ENCODE measurements at regions not wholly inside any gene's neighbourhood (a gene's known extent, or its start where the extent isn't known, plus 50 kb on each side); places are given as distances from the start of the nearest gene placed in this dataset.

GRCh38 chr18:76266236-76266991 is 228.6 kb downstream of the ZNF516 start:
- Histone ChIP-seq H3K27ac (ENCODE audit: low read depth, low read length) (peak overlapping the region; percentile 26), H3K27me3 (ENCODE audit: control insufficient read depth in 5 of 5, insufficient read depth in 4 of 5, low read length in 5 of 5) (peaks cover 0 to 7% (median 4%) of the 10 kb centered on the region in 5 donors), H3K4me3 (ENCODE audit: low read depth in 1 of 5, low read length in 5 of 5) (peak overlapping the region; percentile 40 to 60 (median 47)), H3K9me3 (ENCODE audit: control insufficient read depth in 5 of 5, low read length in 5 of 5) (peaks cover 0 to 3% (median 0%) of the 10 kb centered on the region in 5 donors), H3K9ac (ENCODE audit: low read length in 5 of 5) (peak overlapping the region in 2 of 5 donors; percentile 44 to 61), H3K36me3 (ENCODE audit: control insufficient read depth in 5 of 5, insufficient read depth in 5 of 5, low read length in 5 of 5) (no peaks in the 10 kb centered on the region), H3K4me1 (ENCODE audit: control insufficient read depth in 5 of 5, insufficient read depth in 5 of 5, low read length in 5 of 5) (peaks cover 2 to 12% (median 8%) of the 10 kb centered on the region in 5 donors)

- Histone ChIP-seq H3K27ac (ENCODE audit: low read depth, low read length) (peak overlapping the region; percentile 26), H3K4me3 (ENCODE audit: low read depth in 1 of 5, low read length in 5 of 5) (peak overlapping the region; percentile 40 to 60 (median 47)), H3K4me1 (ENCODE audit: control insufficient read depth in 5 of 5, insufficient read depth in 5 of 5, low read length in 5 of 5) (peaks cover 2 to 12% (median 8%) of the 10 kb centered on the region in 5 donors), H3K27me3 (ENCODE audit: control insufficient read depth in 5 of 5, insufficient read depth in 4 of 5, low read length in 5 of 5) (peaks cover 0 to 7% (median 5%) of the 10 kb centered on the region in 5 donors), H3K36me3 (ENCODE audit: control insufficient read depth in 5 of 5, insufficient read depth in 5 of 5, low read length in 5 of 5) (no peaks in the 10 kb centered on the region), H3K9ac (ENCODE audit: low read length in 5 of 5) (peak overlapping the region in 3 of 5 donors; percentile 29 to 61 (median 44)), H3K9me3 (ENCODE audit: control insufficient read depth in 5 of 5, low read length in 5 of 5) (peaks cover 0 to 3% (median 0%) of the 10 kb centered on the region in 5 donors)
These were observed 229.4 kb downstream of the ZNF516 start for GRCh38 chr18:76265497-76266235.

- Histone ChIP-seq H3K27ac (ENCODE audit: low read depth, low read length) (no peak overlapping the region), H3K9ac (ENCODE audit: low read length in 5 of 5) (no peak overlapping the region), H3K4me1 (ENCODE audit: control insufficient read depth in 5 of 5, insufficient read depth in 5 of 5, low read length in 5 of 5) (peaks cover 2 to 12% (median 8%) of the 10 kb centered on the region in 5 donors)
These were observed 230.2 kb downstream of the ZNF516 start for GRCh38 chr18:76264876-76265250.

GRCh38 chr18:76264198-76264875 is 230.7 kb downstream of the ZNF516 start:
- no peak overlapping the region for H3K4me3 ChIP-seq (ENCODE audit: low read depth in 1 of 5, low read length in 5 of 5)
- H3K27me3 ChIP-seq (ENCODE audit: control insufficient read depth in 5 of 5, insufficient read depth in 4 of 5, low read length in 5 of 5), result peaks cover 0 to 7% (median 6%) of the 10 kb centered on the region in 5 donors
- H3K4me1 ChIP-seq (ENCODE audit: control insufficient read depth in 5 of 5, insufficient read depth in 5 of 5, low read length in 5 of 5), result peaks cover 2 to 12% (median 8%) of the 10 kb centered on the region in 5 donors
- H3K9me3 ChIP-seq (ENCODE audit: control insufficient read depth in 5 of 5, low read length in 5 of 5), result peaks cover 0 to 3% (median 0%) of the 10 kb centered on the region in 5 donors
- no peaks in the 10 kb centered on the region for H3K36me3 ChIP-seq (ENCODE audit: control insufficient read depth in 5 of 5, insufficient read depth in 5 of 5, low read length in 5 of 5)
- H3K27ac ChIP-seq (ENCODE audit: low read depth, low read length), result no peak overlapping the region
- no peak overlapping the region for H3K9ac ChIP-seq (ENCODE audit: low read length in 5 of 5)

More at GRCh38 chr18:76264876-76265250, 230.2 kb downstream of the ZNF516 start:
- Histone ChIP-seq H3K27me3 (ENCODE audit: control insufficient read depth in 5 of 5, insufficient read depth in 4 of 5, low read length in 5 of 5) (peaks cover 0 to 7% (median 5%) of the 10 kb centered on the region in 5 donors), H3K36me3 (ENCODE audit: control insufficient read depth in 5 of 5, insufficient read depth in 5 of 5, low read length in 5 of 5) (no peaks in the 10 kb centered on the region), H3K4me3 (ENCODE audit: low read depth in 1 of 5, low read length in 5 of 5) (no peak overlapping the region), H3K9me3 (ENCODE audit: control insufficient read depth in 5 of 5, low read length in 5 of 5) (peaks cover 0 to 3% (median 0%) of the 10 kb centered on the region in 5 donors)

- Histone ChIP-seq H3K9ac (ENCODE audit: low read length in 5 of 5) (no peak overlapping the region), H3K4me3 (ENCODE audit: low read depth in 1 of 5, low read length in 5 of 5) (no peak overlapping the region), H3K36me3 (ENCODE audit: control insufficient read depth in 5 of 5, insufficient read depth in 5 of 5, low read length in 5 of 5) (no peaks in the 10 kb centered on the region), H3K4me1 (ENCODE audit: control insufficient read depth in 5 of 5, insufficient read depth in 5 of 5, low read length in 5 of 5) (peaks cover 2 to 12% (median 8%) of the 10 kb centered on the region in 5 donors), H3K27ac (ENCODE audit: low read depth, low read length) (no peak overlapping the region), H3K9me3 (ENCODE audit: control insufficient read depth in 5 of 5, low read length in 5 of 5) (peaks cover 0 to 3% (median 0%) of the 10 kb centered on the region in 5 donors), H3K27me3 (ENCODE audit: control insufficient read depth in 5 of 5, insufficient read depth in 4 of 5, low read length in 5 of 5) (peaks cover under 1 to 7% (median 7%) of the 10 kb centered on the region in 5 donors)
These were observed 231.7 kb downstream of the ZNF516 start for GRCh38 chr18:76263046-76264005.

- H3K36me3 ChIP-seq (ENCODE audit: control insufficient read depth in 5 of 5, insufficient read depth in 5 of 5, low read length in 5 of 5), result no peaks in the 10 kb centered on the region
- no peak overlapping the region for H3K27ac ChIP-seq (ENCODE audit: low read depth, low read length)
- peaks cover 2 to 15% (median 6%) of the 10 kb centered on the region in 5 donors for H3K4me1 ChIP-seq (ENCODE audit: control insufficient read depth in 5 of 5, insufficient read depth in 5 of 5, low read length in 5 of 5)
- H3K4me3 ChIP-seq (ENCODE audit: low read depth in 1 of 5, low read length in 5 of 5), result no peak overlapping the region
- H3K27me3 ChIP-seq (ENCODE audit: control insufficient read depth in 5 of 5, insufficient read depth in 4 of 5, low read length in 5 of 5), result peaks cover 4 to 11% (median 7%) of the 10 kb centered on the region in 5 donors
- H3K9ac ChIP-seq (ENCODE audit: low read length in 5 of 5), result no peak overlapping the region
- no peaks in the 10 kb centered on the region for H3K9me3 ChIP-seq (ENCODE audit: control insufficient read depth in 5 of 5, low read length in 5 of 5)
These were observed 234.0 kb downstream of the ZNF516 start for GRCh38 chr18:76260941-76261472.

- H3K27me3 ChIP-seq (ENCODE audit: control insufficient read depth in 5 of 5, insufficient read depth in 4 of 5, low read length in 5 of 5), result peaks cover 4 to 11% (median 7%) of the 10 kb centered on the region in 5 donors
- no peaks in the 10 kb centered on the region for H3K36me3 ChIP-seq (ENCODE audit: control insufficient read depth in 5 of 5, insufficient read depth in 5 of 5, low read length in 5 of 5)
- H3K4me1 ChIP-seq (ENCODE audit: control insufficient read depth in 5 of 5, insufficient read depth in 5 of 5, low read length in 5 of 5), result peaks cover 0 to 3% (median 0%) of the 10 kb centered on the region in 5 donors
- no peak overlapping the region for H3K4me3 ChIP-seq (ENCODE audit: low read depth in 1 of 5, low read length in 5 of 5)
- no peak overlapping the region for H3K9ac ChIP-seq (ENCODE audit: low read length in 5 of 5)
- no peaks in the 10 kb centered on the region for H3K9me3 ChIP-seq (ENCODE audit: control insufficient read depth in 5 of 5, low read length in 5 of 5)
- no peak overlapping the region for H3K27ac ChIP-seq (ENCODE audit: low read depth, low read length)
These were observed 235.3 kb downstream of the ZNF516 start for GRCh38 chr18:76259711-76260110.

- Histone ChIP-seq H3K27ac (ENCODE audit: low read depth, low read length) (no peak overlapping the region), H3K4me1 (ENCODE audit: control insufficient read depth in 5 of 5, insufficient read depth in 5 of 5, low read length in 5 of 5) (peaks cover 0 to 3% (median 0%) of the 10 kb centered on the region in 5 donors), H3K9ac (ENCODE audit: low read length in 5 of 5) (no peak overlapping the region), H3K27me3 (ENCODE audit: control insufficient read depth in 5 of 5, insufficient read depth in 4 of 5, low read length in 5 of 5) (peaks cover 4 to 11% (median 7%) of the 10 kb centered on the region in 5 donors), H3K36me3 (ENCODE audit: control insufficient read depth in 5 of 5, insufficient read depth in 5 of 5, low read length in 5 of 5) (no peaks in the 10 kb centered on the region), H3K9me3 (ENCODE audit: control insufficient read depth in 5 of 5, low read length in 5 of 5) (no peaks in the 10 kb centered on the region), H3K4me3 (ENCODE audit: low read depth in 1 of 5, low read length in 5 of 5) (no peak overlapping the region)
These were observed 235.9 kb downstream of the ZNF516 start for GRCh38 chr18:76259096-76259495.

GRCh38 chr18:76258209-76258608 is 236.8 kb downstream of the ZNF516 start:
- no peak overlapping the region for H3K27ac ChIP-seq (ENCODE audit: low read depth, low read length)
- no peak overlapping the region for H3K4me3 ChIP-seq (ENCODE audit: low read depth in 1 of 5, low read length in 5 of 5)
- H3K9ac ChIP-seq (ENCODE audit: low read length in 5 of 5), result no peak overlapping the region
- H3K9me3 ChIP-seq (ENCODE audit: control insufficient read depth in 5 of 5, low read length in 5 of 5), result no peaks in the 10 kb centered on the region
- peaks cover 0 to 3% (median 0%) of the 10 kb centered on the region in 5 donors for H3K4me1 ChIP-seq (ENCODE audit: control insufficient read depth in 5 of 5, insufficient read depth in 5 of 5, low read length in 5 of 5)
- H3K27me3 ChIP-seq (ENCODE audit: control insufficient read depth in 5 of 5, insufficient read depth in 4 of 5, low read length in 5 of 5), result peaks cover 4 to 9% (median 7%) of the 10 kb centered on the region in 5 donors
- no peaks in the 10 kb centered on the region for H3K36me3 ChIP-seq (ENCODE audit: control insufficient read depth in 5 of 5, insufficient read depth in 5 of 5, low read length in 5 of 5)
